BLaER1 treated with 17β-estradiol and CSF1 and Interleukin-3, amounts not matched to agents 10 nM and 100 nM (cell line): ENCODE measurements at regions not wholly inside any gene's neighbourhood (a gene's known extent, or its start where the extent isn't known, plus 50 kb on each side); places are given as distances from the start of the nearest gene placed in this dataset.

ENCODE experiments used
- H3K27ac ChIP-seq, 11 experiments: shearing (Covaris generic); formaldehyde crosslinking; 2 replicates each; pipeline ENCODE4 v1.8.1; 2022
- H3K27me3 ChIP-seq, 11 experiments: shearing (Covaris generic); formaldehyde crosslinking; 2 replicates each; pipeline ENCODE4 v1.8.1; 2022
- H3K36me3 ChIP-seq, 11 experiments: shearing (Covaris generic); formaldehyde crosslinking; 2 replicates each; pipeline ENCODE4 v1.8.1; 2022
- H3K4me1 ChIP-seq, 10 experiments: shearing (Covaris generic); formaldehyde crosslinking; 2 replicates each; pipeline ENCODE4 v1.8.1; 2022
- H3K4me2 ChIP-seq, 11 experiments: shearing (Covaris generic); formaldehyde crosslinking; 2 replicates each; pipeline ENCODE4 v1.8.1; 2022
- H3K4me3 ChIP-seq, 10 experiments: shearing (Covaris generic); formaldehyde crosslinking; 2 replicates each; pipeline ENCODE4 v1.8.1; 2022
- H3K9ac ChIP-seq, 11 experiments: shearing (Covaris generic); formaldehyde crosslinking; 2 replicates each; pipeline ENCODE4 v1.8.1; 2022
- H3K9me3 ChIP-seq, 11 experiments: shearing (Covaris generic); formaldehyde crosslinking; replicated peaks in 1 of 11; 2 replicates each; pipeline ENCODE4 v1.8.1; 2022
- H4K20me1 ChIP-seq, 11 experiments: shearing (Covaris generic); formaldehyde crosslinking; 2 replicates each; pipeline ENCODE4 v1.8.1; 2022
- Cebpa-rat ChIP-seq, 11 experiments: shearing (Covaris generic); IDR thresholded peaks; 2 replicates each; pipeline ENCODE4 v1.8.1; 2022

DNA sequence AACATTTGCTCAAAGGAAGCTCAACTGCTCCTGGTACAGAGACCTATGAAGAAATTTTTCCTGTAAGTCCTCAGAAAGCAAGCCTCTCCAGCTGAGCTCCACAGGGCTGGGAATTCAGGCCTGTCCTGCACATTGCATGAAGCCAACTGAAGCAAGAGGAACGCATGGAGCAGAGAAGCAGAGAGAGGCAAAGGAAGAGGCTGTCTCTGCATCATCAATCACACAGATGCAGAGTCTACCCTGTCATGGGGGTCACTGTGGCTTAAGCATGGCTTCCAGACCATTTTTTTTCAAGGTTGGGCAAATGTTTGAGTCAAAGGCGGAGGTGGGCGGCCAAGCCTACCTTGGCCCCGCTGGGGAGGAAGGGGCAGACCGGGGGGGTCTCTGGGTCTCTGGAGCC lies 110.3 kb upstream of the MSX1 start:
- Histone ChIP-seq H3K27ac (no peak overlapping the region), H3K27me3 (peaks cover 0 to 23% (median 19%) of the 10 kb centered on the region in 11 experiments; a peak in 16 of 22 replicates), H3K4me3 (no peak overlapping the region), H3K4me1 (peaks cover 0 to 14% (median 3%) of the 10 kb centered on the region in 10 experiments; a peak in 8 of 20 replicates), H4K20me1 (0 out of 22 replicates have a peak, but pooled peaks cover 0 to 10% (median 0%) of the 10 kb centered on the region in 11 experiments), H3K4me2 (peak overlapping the region in 4 of 11 experiments; percentile 5 to 30 (median 10); a peak in 5 of 22 replicates), H3K9me3 (peaks cover 31 to 46% (median 41%) of the 10 kb centered on the region in 11 experiments), H3K9ac (no peak overlapping the region), H3K36me3 (peaks cover 0 to 5% (median 0%) of the 10 kb centered on the region in 11 experiments; a peak in 1 of 22 replicates)
- TF ChIP-seq Cebpa-rat (IDR thresholded peaks at IDR 0.05) = no peak

DNA sequence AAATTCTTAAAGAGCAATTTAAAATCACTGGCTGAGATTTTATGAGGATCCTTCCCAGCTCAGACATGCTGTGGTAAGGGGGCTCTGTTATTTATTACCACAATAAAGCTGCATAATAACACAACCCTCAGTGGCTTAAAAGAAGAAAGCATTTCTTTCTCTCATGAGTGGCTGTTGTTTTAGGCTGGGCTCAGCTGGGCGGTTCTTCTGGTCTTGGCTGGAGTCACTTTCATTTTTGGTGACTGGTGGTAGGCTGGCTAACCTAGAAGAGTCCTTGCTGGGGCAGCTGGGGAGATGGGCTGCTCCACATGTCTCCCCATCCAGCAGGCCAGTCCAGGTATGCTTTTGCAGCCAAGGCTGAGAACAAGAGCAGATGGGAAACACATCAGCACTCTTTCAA lies 113.0 kb upstream of the MSX1 start:
- Histone ChIP-seq H3K27ac (no peak overlapping the region), H3K4me3 (no peak overlapping the region), H3K4me1 (peaks cover 0 to 7% (median 0%) of the 10 kb centered on the region in 10 experiments; a peak in 6 of 20 replicates), H3K27me3 (no peaks in the 10 kb centered on the region), H3K9ac (no peak overlapping the region), H4K20me1 (0 out of 22 replicates have a peak, but pooled peaks cover 0 to 5% (median 0%) of the 10 kb centered on the region in 11 experiments), H3K4me2 (no peak overlapping the region), H3K36me3 (peaks cover 0 to 5% (median 0%) of the 10 kb centered on the region in 11 experiments; a peak in 1 of 22 replicates), H3K9me3 (peaks cover 31 to 47% (median 41%) of the 10 kb centered on the region in 11 experiments)
- no peak for TF ChIP-seq Cebpa-rat (IDR thresholded peaks at IDR 0.05)

DNA sequence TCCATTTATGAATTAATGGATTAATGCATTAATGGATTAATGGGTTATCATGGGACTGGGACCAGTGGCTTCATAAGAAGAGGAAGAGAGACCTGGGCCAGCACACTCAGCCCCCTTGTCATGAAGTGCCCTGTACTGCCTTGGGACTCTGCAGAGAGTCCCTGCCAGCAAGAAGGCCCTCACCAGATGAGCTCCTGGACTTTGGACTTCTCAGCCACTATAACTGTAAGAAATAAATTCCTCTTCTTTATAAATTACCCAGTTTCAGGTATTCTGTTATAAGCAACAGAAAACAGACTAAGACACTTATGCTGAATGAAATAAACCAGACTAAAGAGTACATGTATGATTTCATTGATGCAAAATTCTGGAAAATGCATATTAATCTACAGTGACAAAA lies 119.4 kb upstream of the MSX1 start:
- no peaks in the 10 kb centered on the region for H3K27me3 ChIP-seq
- no peak overlapping the region for H3K27ac ChIP-seq
- H3K9ac ChIP-seq = no peak overlapping the region
- no peaks in the 10 kb centered on the region for H3K36me3 ChIP-seq
- H3K9me3 ChIP-seq = peaks cover under 1 to 13% (median 6%) of the 10 kb centered on the region in 11 experiments; a peak in 13 of 22 replicates
- H3K4me2 ChIP-seq = no peak overlapping the region
- no peaks in the 10 kb centered on the region for H4K20me1 ChIP-seq
- TF ChIP-seq Cebpa-rat (IDR thresholded peaks at IDR 0.05) = no peak
- H3K4me1 ChIP-seq = no peaks in the 10 kb centered on the region
- H3K4me3 ChIP-seq = no peak overlapping the region

DNA sequence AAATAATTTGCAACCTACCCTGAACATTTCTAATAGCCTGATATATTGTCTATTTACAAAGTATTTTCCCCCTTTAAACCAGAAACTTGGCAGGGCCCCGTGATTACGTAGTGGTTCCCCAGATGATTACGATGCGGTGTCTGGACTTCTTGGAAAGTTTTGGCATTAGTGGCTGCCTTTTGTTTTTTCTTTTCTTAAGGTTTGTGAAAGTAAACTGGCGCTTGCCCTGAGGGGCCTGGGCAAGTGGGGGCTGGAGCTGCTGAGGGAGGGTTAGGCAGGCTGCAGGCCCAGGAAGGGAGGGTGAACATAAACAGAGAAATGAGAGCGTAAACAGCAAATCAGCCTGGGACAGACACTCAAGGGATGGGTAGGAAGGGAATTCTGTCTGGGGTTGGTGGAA lies 123.6 kb upstream of the MSX1 start:
- Histone ChIP-seq H4K20me1 (no peaks in the 10 kb centered on the region), H3K9me3 (peaks cover 0 to 10% (median 5%) of the 10 kb centered on the region in 11 experiments; a peak in 8 of 22 replicates), H3K36me3 (no peaks in the 10 kb centered on the region), H3K4me1 (no peaks in the 10 kb centered on the region), H3K4me2 (no peak overlapping the region), H3K27me3 (no peaks in the 10 kb centered on the region), H3K27ac (no peak overlapping the region), H3K4me3 (no peak overlapping the region), H3K9ac (no peak overlapping the region)
- TF ChIP-seq Cebpa-rat (IDR thresholded peaks at IDR 0.05) = no peak

GRCh38 chr4:4735136-4735750 lies 124.2 kb upstream of the MSX1 start:
- peaks cover 0 to 10% (median 5%) of the 10 kb centered on the region in 11 experiments; a peak in 9 of 22 replicates for H3K9me3 ChIP-seq
- H3K4me1 ChIP-seq = no peaks in the 10 kb centered on the region
- no peak overlapping the region for H3K27ac ChIP-seq
- H3K4me2 ChIP-seq = no peak overlapping the region
- H4K20me1 ChIP-seq = no peaks in the 10 kb centered on the region
- no peak overlapping the region for H3K9ac ChIP-seq
- H3K4me3 ChIP-seq = no peak overlapping the region
- no peaks in the 10 kb centered on the region for H3K27me3 ChIP-seq
- no peak for TF ChIP-seq Cebpa-rat (IDR thresholded peaks at IDR 0.05)
- no peaks in the 10 kb centered on the region for H3K36me3 ChIP-seq

- Histone ChIP-seq H3K27ac (no peak overlapping the region), H3K9ac (no peak overlapping the region), H3K4me1 (no peaks in the 10 kb centered on the region), H3K4me3 (no peak overlapping the region), H4K20me1 (no peaks in the 10 kb centered on the region), H3K4me2 (no peak overlapping the region), H3K36me3 (no peaks in the 10 kb centered on the region), H3K9me3 (peaks cover 0 to 16% (median 7%) of the 10 kb centered on the region in 11 experiments; a peak in 14 of 22 replicates), H3K27me3 (no peaks in the 10 kb centered on the region)
- TF ChIP-seq Cebpa-rat (IDR thresholded peaks at IDR 0.05) = no peak
These were observed 125.0 kb upstream of the MSX1 start for GRCh38 chr4:4734425-4734824.

DNA sequence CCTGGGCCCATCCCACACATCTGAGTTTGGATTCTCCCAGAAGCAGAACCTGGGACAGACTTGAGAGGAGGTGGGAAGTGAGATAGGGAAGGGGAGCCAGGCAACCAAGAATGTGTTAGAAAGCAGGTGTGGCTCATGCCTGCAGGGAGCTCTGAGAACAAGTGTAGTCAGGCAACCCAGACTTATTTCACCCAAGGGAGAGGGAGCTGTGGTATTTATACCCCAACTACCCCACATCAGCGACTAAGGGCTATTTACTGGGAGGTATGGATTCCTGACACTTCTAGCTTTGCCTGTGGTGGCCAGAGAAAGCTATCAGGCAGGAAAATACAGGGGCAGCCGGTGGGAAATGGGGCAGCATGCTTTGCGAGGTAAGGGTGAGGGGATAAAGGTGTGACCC lies 125.8 kb upstream of the MSX1 start:
- no peak for TF ChIP-seq Cebpa-rat (IDR thresholded peaks at IDR 0.05)
- Histone ChIP-seq H3K27me3 (no peaks in the 10 kb centered on the region), H3K27ac (no peak overlapping the region), H3K4me3 (no peak overlapping the region), H3K9ac (no peak overlapping the region), H3K4me1 (no peaks in the 10 kb centered on the region), H3K4me2 (no peak overlapping the region), H3K36me3 (no peaks in the 10 kb centered on the region), H3K9me3 (peaks cover 3 to 24% (median 13%) of the 10 kb centered on the region in 11 experiments; a peak in 20 of 22 replicates), H4K20me1 (no peaks in the 10 kb centered on the region)

- no peak for TF ChIP-seq Cebpa-rat (IDR thresholded peaks at IDR 0.05)
These were observed 129.2 kb upstream of the MSX1 start for GRCh38 chr4:4730249-4730648.

DNA sequence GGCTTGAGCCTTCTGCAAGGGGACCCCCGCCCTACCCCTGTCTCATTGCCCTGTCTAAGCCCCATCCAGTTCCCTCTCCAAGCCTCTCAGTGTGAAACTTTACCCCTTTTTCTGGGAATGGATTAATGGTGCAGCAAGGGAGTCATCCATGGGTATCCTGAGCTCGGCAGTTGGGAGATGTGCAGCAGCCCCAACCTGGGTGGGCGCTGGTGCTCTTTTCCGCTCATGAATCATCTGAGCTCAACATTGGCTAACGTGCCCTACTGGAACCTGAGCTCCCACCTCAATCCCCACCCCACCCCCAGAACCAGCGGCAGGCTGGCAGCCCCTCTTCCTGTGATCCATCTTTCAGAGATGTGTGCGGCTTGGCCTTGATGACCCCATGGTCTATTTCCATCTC lies 130.3 kb upstream of the MSX1 start:
- no peaks in the 10 kb centered on the region for H4K20me1 ChIP-seq
- TF ChIP-seq Cebpa-rat (IDR thresholded peaks at IDR 0.05) = no peak

More at GRCh38 chr4:4730249-4730648, 129.2 kb upstream of the MSX1 start:
- H3K4me3 ChIP-seq = no peak overlapping the region
- no peaks in the 10 kb centered on the region for H3K4me1 ChIP-seq
- H3K27me3 ChIP-seq = no peaks in the 10 kb centered on the region
- H3K9me3 ChIP-seq = peaks cover 35 to 58% (median 43%) of the 10 kb centered on the region in 11 experiments
- H3K4me2 ChIP-seq = no peak overlapping the region
- no peaks in the 10 kb centered on the region for H4K20me1 ChIP-seq
- H3K27ac ChIP-seq = no peak overlapping the region
- peaks cover 0 to 9% (median under 1%) of the 10 kb centered on the region in 11 experiments; a peak in 4 of 22 replicates for H3K36me3 ChIP-seq
- no peak overlapping the region for H3K9ac ChIP-seq

More for the DNA sequence above, 130.3 kb upstream of the MSX1 start:
- Histone ChIP-seq H3K4me1 (no peaks in the 10 kb centered on the region), H3K9ac (no peak overlapping the region), H3K27me3 (no peaks in the 10 kb centered on the region), H3K27ac (no peak overlapping the region), H3K4me2 (no peak overlapping the region), H3K9me3 (peaks cover 46 to 68% (median 54%) of the 10 kb centered on the region in 11 experiments), H3K36me3 (peaks cover 0 to 9% (median 5%) of the 10 kb centered on the region in 11 experiments; a peak in 5 of 22 replicates), H3K4me3 (no peak overlapping the region)
